Spleen (tissue), 7 donors: ENCODE measurements at regions not wholly inside any gene's neighbourhood (a gene's known extent, or its start where the extent isn't known, plus 50 kb on each side); places are given as distances from the start of the nearest gene placed in this dataset.

Experiments used
- POLR2A ChIP-seq, 3 donors: fragments of 450-650 bp; IDR thresholded peaks; one replicate each; pipeline ENCODE4 v1.5.1; 2017; ENCODE audit warnings: antibody characterized with exemption in 3 of 3, mild to moderate bottlenecking in 1 of 3
- POLR2AphosphoS5 ChIP-seq, 3 donors: sonication (generic); formaldehyde crosslinking; IDR thresholded peaks; one replicate each; pipeline ENCODE4 v1.5.1; 2017; ENCODE audit warnings: antibody characterized with exemption in 3 of 3
- TF ChIP-seq, protein P1 (sequence below), 11 experiments: fragments of 200-600 bp in 7 of 11; fragments of 450-650 bp in 4 of 11; sonication (generic) in 4 of 11; IDR thresholded peaks in 8 of 11; conservative IDR thresholded peaks in 3 of 11; 1 replicate in 7 of 11; 2 replicates in 4 of 11; pipeline versions ENCODE4 v1.4.0 to v1.8.0; 2016 to 2021; ENCODE audit warnings: antibody characterized with exemption in 11 of 11, inconsistent platforms in 4 of 11, mild to moderate bottlenecking in 1 of 11
- donor health status: DM: no; HTN: no; CAD: no; lungs with moderate emphysema.
- donor health status: DM: no; HTN: no; CAD: no.
- donor health status: DM: no; HTN: no; CAD: no.

DNA sequence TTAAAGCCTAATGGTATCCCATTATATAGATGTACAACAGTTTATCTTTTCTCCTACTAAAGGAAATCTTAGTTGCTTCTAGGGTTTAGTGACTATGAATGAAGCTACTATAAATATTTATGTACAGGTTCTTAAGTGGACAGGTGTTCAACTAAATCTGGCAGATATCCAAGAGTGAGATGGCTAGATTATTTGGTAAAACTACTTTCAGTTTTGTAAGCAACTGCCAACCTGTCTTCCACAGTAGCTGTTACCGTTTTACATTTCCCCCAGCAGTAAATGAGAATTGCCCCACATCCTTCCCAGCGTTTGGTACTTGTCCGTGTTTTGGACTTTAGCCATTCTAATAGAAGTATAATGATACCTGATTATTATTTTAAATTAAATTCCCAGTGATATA is 144.9 kb upstream of the MAGI2 start:
- TF ChIP-seq, protein P1, sequence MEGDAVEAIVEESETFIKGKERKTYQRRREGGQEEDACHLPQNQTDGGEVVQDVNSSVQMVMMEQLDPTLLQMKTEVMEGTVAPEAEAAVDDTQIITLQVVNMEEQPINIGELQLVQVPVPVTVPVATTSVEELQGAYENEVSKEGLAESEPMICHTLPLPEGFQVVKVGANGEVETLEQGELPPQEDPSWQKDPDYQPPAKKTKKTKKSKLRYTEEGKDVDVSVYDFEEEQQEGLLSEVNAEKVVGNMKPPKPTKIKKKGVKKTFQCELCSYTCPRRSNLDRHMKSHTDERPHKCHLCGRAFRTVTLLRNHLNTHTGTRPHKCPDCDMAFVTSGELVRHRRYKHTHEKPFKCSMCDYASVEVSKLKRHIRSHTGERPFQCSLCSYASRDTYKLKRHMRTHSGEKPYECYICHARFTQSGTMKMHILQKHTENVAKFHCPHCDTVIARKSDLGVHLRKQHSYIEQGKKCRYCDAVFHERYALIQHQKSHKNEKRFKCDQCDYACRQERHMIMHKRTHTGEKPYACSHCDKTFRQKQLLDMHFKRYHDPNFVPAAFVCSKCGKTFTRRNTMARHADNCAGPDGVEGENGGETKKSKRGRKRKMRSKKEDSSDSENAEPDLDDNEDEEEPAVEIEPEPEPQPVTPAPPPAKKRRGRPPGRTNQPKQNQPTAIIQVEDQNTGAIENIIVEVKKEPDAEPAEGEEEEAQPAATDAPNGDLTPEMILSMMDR (IDR thresholded peaks at IDR 0.05 in 8 of 11, conservative IDR thresholded peaks at IDR 0.05 in 3 of 11) = no peak
- TF ChIP-seq POLR2AphosphoS5 (IDR thresholded peaks at IDR 0.05) (no peak), POLR2A (IDR thresholded peaks at IDR 0.05) (no peak)
